Mesendoderm (in vitro differentiated cells): ENCODE measurements at regions not wholly inside any gene's neighbourhood (a gene's known extent, or its start where the extent isn't known, plus 50 kb on each side); places are given as distances from the start of the nearest gene placed in this dataset.

Source experiments
- DNase-seq: peaks from one replicate; pipeline ENCODE4 v3.0.0; 2013
- H2AK5ac ChIP-seq: 2 replicates; pipeline ENCODE4 v1.6.1; 2013; ENCODE audit warnings: low read length, inconsistent platforms
- H2BK120ac ChIP-seq: 2 replicates; pipeline ENCODE4 v1.6.1; 2013; ENCODE audit warnings: low read depth, mild to moderate bottlenecking, low read length, moderate library complexity, mixed read lengths
- H2BK15ac ChIP-seq: replicated peaks from 2 replicates; pipeline ENCODE4 v1.6.1; 2013; ENCODE audit warnings: low read depth, mild to moderate bottlenecking, moderate library complexity
- H2BK5ac ChIP-seq: 2 replicates; pipeline ENCODE4 v1.6.1; 2013; ENCODE audit warnings: low read length, inconsistent platforms
- H3K18ac ChIP-seq: 2 replicates; pipeline ENCODE4 v1.6.1; 2013; ENCODE audit warnings: mild to moderate bottlenecking, low read length, mixed read lengths
- H3K23ac ChIP-seq: one replicate; pipeline ENCODE4 v1.6.1; 2013; ENCODE audit warnings: low read length
- H3K27ac ChIP-seq: 2 replicates; pipeline ENCODE4 v1.5.1; 2013; ENCODE audit warnings: low read depth, mild to moderate bottlenecking, inconsistent platforms, low read length, moderate library complexity
- H3K27me3 ChIP-seq: 2 replicates; pipeline ENCODE4 v1.6.1; 2013; ENCODE audit warnings: low read length, control low read depth, mild to moderate bottlenecking, inconsistent platforms; ENCODE audit not compliant: insufficient read depth, poor library complexity
- H3K36me3 ChIP-seq: 2 replicates; pipeline ENCODE4 v1.6.1; 2013; ENCODE audit warnings: low read length, inconsistent platforms; ENCODE audit not compliant: control insufficient read depth, insufficient read depth
- H3K4ac ChIP-seq: one replicate; pipeline ENCODE4 v1.6.1; 2013; ENCODE audit warnings: low read depth, mild to moderate bottlenecking, low read length, moderate library complexity
- H3K4me1 ChIP-seq: 2 replicates; pipeline ENCODE4 v1.6.1; 2013; ENCODE audit warnings: low read depth, low read length, inconsistent platforms; ENCODE audit not compliant: control insufficient read depth
- H3K4me2 ChIP-seq: 2 replicates; pipeline ENCODE4 v1.6.1; 2013; ENCODE audit warnings: low read length
- H3K4me3 ChIP-seq: 2 replicates; pipeline ENCODE4 v1.5.1; 2013; ENCODE audit warnings: mild to moderate bottlenecking, low read length
- H3K56ac ChIP-seq: one replicate; pipeline ENCODE4 v1.6.1; 2013; ENCODE audit warnings: low read length
- H3K79me1 ChIP-seq: 2 replicates; pipeline ENCODE4 v1.6.1; 2013; ENCODE audit warnings: low read length, inconsistent platforms
- H3K79me2 ChIP-seq: 2 replicates; pipeline ENCODE4 v1.6.1; 2013; ENCODE audit warnings: mild to moderate bottlenecking, low read length; ENCODE audit not compliant: control insufficient read depth, insufficient read depth
- H3K9ac ChIP-seq: 2 replicates; pipeline ENCODE4 v1.6.1; 2013; ENCODE audit warnings: low read length, inconsistent platforms
- H4K5ac ChIP-seq: one replicate; pipeline ENCODE4 v1.6.1; 2013; ENCODE audit warnings: low read length
- H4K8ac ChIP-seq: one replicate; pipeline ENCODE4 v1.6.1; 2013; ENCODE audit warnings: low read depth, mild to moderate bottlenecking, control low read depth, low read length, moderate library complexity
- WGBS: extraction: QIAGEN DNeasy Blood & Tissue Kit; methylation state at CpG from one replicate; pipeline ENCODE4 v1.1.7; 2013; ENCODE audit warnings: low lambda C conversion rate, missing lambda C conversion rate; ENCODE audit not compliant: insufficient coverage; ENCODE audit errors: extremely low coverage; 5-methylcytosine and 5-hydroxymethylcytosine counted together

DNA sequence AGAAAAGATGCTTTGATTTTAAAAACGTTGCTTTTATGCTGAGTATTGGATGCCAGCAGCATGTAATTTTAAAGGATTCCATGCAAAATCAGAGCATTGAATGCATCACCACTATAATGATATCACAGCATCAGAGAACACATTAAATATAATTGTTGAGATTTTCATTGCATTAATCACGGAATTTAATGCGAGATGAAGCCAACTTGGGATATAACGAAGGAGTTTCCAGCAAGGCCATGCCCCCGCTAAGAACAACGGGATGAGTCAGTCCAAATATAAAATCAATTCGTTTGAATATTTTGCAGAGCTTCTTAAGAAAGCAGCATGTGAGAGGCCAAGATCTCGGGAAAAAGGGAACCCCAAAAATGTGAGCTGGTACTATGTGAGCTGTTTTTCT is 423.4 kb upstream of the CHRM3 start:
- no peak overlapping the region for H3K18ac ChIP-seq
- H3K4me1 ChIP-seq, result no peaks in the 10 kb centered on the region
- no peak overlapping the region for H3K4ac ChIP-seq
- no peaks in the 10 kb centered on the region for H3K36me3 ChIP-seq
- no peak overlapping the region for H3K27ac ChIP-seq
- no peak overlapping the region for H4K8ac ChIP-seq
- no peaks in the 10 kb centered on the region for H3K79me2 ChIP-seq
- H2AK5ac ChIP-seq, result no peak overlapping the region
- H4K5ac ChIP-seq, result no peak overlapping the region
- no peak for DNase-seq
- no peaks in the 10 kb centered on the region for H3K27me3 ChIP-seq
- H2BK15ac ChIP-seq, result no peak overlapping the region
- H3K9ac ChIP-seq, result no peak overlapping the region
- no peak overlapping the region for H2BK5ac ChIP-seq
- H3K23ac ChIP-seq, result no peak overlapping the region
- no peak overlapping the region for H3K4me2 ChIP-seq
- H3K56ac ChIP-seq, result no peak overlapping the region
- H2BK120ac ChIP-seq, result no peak overlapping the region
- no peaks in the 10 kb centered on the region for H3K79me1 ChIP-seq
- H3K4me3 ChIP-seq, result no peak overlapping the region
- no CpG with 5 or more reads among the region's 8 CpGs for WGBS

DNA sequence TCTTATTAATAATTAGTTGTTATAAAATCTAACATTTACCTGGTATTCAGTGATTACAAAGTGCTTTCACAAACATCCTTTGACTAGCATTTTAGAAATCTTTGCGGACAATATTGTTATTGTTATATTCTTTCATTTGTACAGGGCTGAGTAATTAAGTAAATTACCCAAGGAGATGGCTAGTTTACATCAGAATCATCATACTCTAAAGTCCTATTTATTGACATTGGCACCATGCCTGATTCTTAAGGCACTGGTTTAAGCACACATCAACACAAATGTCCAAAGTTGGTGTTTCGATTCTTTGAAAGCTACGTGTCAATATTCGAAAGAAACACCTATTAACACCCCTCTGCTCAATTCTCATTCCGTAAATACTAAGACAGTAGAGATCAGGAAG is 424.6 kb upstream of the CHRM3 start:
- H3K4me2 ChIP-seq, result no peak overlapping the region
- no peak overlapping the region for H2BK15ac ChIP-seq
- H3K79me1 ChIP-seq, result no peaks in the 10 kb centered on the region
- no peak overlapping the region for H3K18ac ChIP-seq
- H3K4me3 ChIP-seq, result no peak overlapping the region
- no peak overlapping the region for H3K56ac ChIP-seq
- H3K27ac ChIP-seq, result no peak overlapping the region
- no peak overlapping the region for H3K9ac ChIP-seq
- no peaks in the 10 kb centered on the region for H3K36me3 ChIP-seq
- H4K5ac ChIP-seq, result no peak overlapping the region
- H2BK120ac ChIP-seq, result no peak overlapping the region
- no peak for DNase-seq
- no CpG with 5 or more reads among the region's 5 CpGs for WGBS
- H3K27me3 ChIP-seq, result no peaks in the 10 kb centered on the region
- no peak overlapping the region for H3K23ac ChIP-seq
- H3K4ac ChIP-seq, result no peak overlapping the region
- no peaks in the 10 kb centered on the region for H3K4me1 ChIP-seq
- no peak overlapping the region for H2BK5ac ChIP-seq
- H4K8ac ChIP-seq, result no peak overlapping the region
- H3K79me2 ChIP-seq, result no peaks in the 10 kb centered on the region
- no peak overlapping the region for H2AK5ac ChIP-seq

DNA sequence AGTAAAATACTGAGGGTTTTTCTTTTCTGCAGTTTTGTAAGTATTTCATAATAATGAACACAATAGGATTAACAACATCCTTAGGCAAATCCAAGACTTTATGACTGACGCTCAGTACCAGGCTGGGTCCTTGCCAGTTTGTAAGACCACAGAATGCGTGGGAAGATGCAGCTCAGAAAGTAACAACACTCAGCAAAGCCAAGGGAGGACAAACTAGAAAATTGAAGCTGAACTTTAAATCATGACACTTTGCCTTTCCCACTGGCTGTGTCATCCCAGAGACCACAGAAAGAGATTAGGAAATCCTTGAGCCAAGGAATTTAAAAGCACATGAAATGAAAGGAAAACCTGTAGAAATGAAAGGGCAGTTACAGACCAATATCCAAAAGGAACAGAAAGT is 426.3 kb upstream of the CHRM3 start:
- H4K8ac ChIP-seq, result no peak overlapping the region
- no peaks in the 10 kb centered on the region for H3K27me3 ChIP-seq
- WGBS, result no CpG with 5 or more reads among the region's 2 CpGs
- no peak overlapping the region for H3K4ac ChIP-seq
- H3K4me1 ChIP-seq, result no peaks in the 10 kb centered on the region
- H3K23ac ChIP-seq, result no peak overlapping the region
- no peak overlapping the region for H4K5ac ChIP-seq
- no peak overlapping the region for H2AK5ac ChIP-seq
- no peak overlapping the region for H3K27ac ChIP-seq
- H3K18ac ChIP-seq, result no peak overlapping the region
- H2BK5ac ChIP-seq, result no peak overlapping the region
- no peaks in the 10 kb centered on the region for H3K36me3 ChIP-seq
- no peak overlapping the region for H3K56ac ChIP-seq
- H3K79me2 ChIP-seq, result no peaks in the 10 kb centered on the region
- H3K9ac ChIP-seq, result no peak overlapping the region
- H2BK120ac ChIP-seq, result no peak overlapping the region
- no peak overlapping the region for H2BK15ac ChIP-seq
- no peaks in the 10 kb centered on the region for H3K79me1 ChIP-seq
- DNase-seq, result no peak
- H3K4me3 ChIP-seq, result no peak overlapping the region
- H3K4me2 ChIP-seq, result no peak overlapping the region

DNA sequence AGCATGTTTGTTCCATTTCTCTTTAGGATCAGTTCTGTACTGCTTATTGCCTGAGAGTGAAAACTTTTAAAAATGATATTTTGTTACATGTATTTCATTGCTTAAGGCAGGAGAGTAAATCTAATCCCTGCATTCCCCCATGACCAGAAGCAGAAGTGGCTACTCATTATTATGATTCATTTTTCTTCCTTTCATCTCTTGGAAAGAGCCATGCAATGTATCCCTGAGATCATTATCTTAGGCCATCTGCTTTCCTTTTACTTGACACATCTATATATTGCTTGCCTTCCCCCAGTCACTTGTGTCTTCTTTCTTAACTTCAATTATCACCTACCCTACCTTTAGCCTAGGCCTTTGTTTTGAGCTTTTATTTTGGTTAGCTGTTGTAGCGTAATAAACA is 430.4 kb upstream of the CHRM3 start:
- no peak overlapping the region for H3K23ac ChIP-seq

DNA sequence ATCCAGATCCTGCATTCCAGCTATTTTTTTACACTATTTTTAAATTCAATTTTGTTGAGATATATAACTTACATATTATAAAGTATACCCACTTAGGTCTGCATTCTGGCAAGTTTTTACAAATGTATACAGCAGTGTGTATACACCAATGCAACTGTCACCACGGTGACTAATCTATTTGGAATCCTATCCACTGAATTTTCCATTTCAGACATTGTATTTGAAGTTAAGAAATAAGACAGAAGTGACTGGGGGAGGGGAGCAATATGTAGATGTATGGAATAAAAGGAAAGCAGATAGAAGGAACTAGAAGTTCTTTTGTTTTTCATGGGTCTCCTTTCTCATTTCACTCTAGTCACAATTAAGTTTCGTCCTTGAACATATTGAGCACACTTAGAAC is 431.5 kb upstream of the CHRM3 start:
- H2AK5ac ChIP-seq, result no peak overlapping the region
- H3K4me1 ChIP-seq, result no peaks in the 10 kb centered on the region
- H3K4ac ChIP-seq, result no peak overlapping the region
- no peak overlapping the region for H3K56ac ChIP-seq
- H3K4me2 ChIP-seq, result no peak overlapping the region
- no peak overlapping the region for H4K5ac ChIP-seq
- no peaks in the 10 kb centered on the region for H3K79me2 ChIP-seq
- H3K9ac ChIP-seq, result no peak overlapping the region
- no peaks in the 10 kb centered on the region for H3K79me1 ChIP-seq
- no peaks in the 10 kb centered on the region for H3K27me3 ChIP-seq
- H3K23ac ChIP-seq, result no peak overlapping the region
- no peaks in the 10 kb centered on the region for H3K36me3 ChIP-seq
- H2BK5ac ChIP-seq, result no peak overlapping the region
- H4K8ac ChIP-seq, result no peak overlapping the region
- H3K18ac ChIP-seq, result no peak overlapping the region
- no peak overlapping the region for H3K4me3 ChIP-seq
- no peak overlapping the region for H3K27ac ChIP-seq
- H2BK120ac ChIP-seq, result no peak overlapping the region
- H2BK15ac ChIP-seq, result no peak overlapping the region
- DNase-seq, result peak; percentile 8
- WGBS, result no CpG with 5 or more reads among the region's 2 CpGs

More for the DNA sequence above, 430.4 kb upstream of the CHRM3 start:
- no peak overlapping the region for H3K4me3 ChIP-seq
- no CpG with 5 or more reads among the region's 1 CpG for WGBS
- no peaks in the 10 kb centered on the region for H3K27me3 ChIP-seq
- no peak overlapping the region for H2BK120ac ChIP-seq
- H3K4ac ChIP-seq, result no peak overlapping the region
- no peaks in the 10 kb centered on the region for H3K79me1 ChIP-seq
- H4K8ac ChIP-seq, result no peak overlapping the region
- no peak overlapping the region for H2BK5ac ChIP-seq
- no peak overlapping the region for H3K9ac ChIP-seq
- no peak overlapping the region for H3K4me2 ChIP-seq
- H3K56ac ChIP-seq, result no peak overlapping the region
- no peaks in the 10 kb centered on the region for H3K36me3 ChIP-seq
- no peak overlapping the region for H4K5ac ChIP-seq
- H3K4me1 ChIP-seq, result no peaks in the 10 kb centered on the region
- H3K79me2 ChIP-seq, result no peaks in the 10 kb centered on the region
- H2AK5ac ChIP-seq, result no peak overlapping the region
- H2BK15ac ChIP-seq, result no peak overlapping the region
- no peak overlapping the region for H3K18ac ChIP-seq
- DNase-seq, result no peak
- no peak overlapping the region for H3K27ac ChIP-seq

DNA sequence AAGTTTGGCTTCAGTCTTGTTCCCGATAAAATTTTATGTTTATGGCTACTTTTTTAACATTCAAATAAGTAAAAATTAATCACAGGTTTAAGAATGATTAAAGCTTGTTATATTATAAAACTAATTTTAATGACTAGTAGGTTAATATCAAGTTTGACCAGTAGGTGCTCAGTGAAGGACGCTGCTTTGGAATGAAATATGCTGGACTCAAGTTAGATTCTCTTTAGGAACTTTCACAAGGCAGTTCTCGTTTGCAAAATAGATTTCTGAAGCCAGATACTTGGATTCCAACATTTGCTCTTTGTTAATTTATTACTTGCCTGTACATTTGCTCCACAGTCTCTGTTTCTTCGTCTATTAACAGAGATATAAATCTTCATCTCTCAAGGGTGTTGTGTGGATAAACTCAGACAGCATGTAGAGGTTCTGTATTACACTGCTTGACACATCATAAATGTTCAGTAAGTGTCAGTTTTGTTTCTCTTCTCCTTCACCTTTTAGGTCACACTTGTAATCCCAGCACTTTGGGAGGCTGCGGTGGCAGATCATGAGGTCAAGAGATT is 432.8 kb upstream of the CHRM3 start:
- H3K27ac ChIP-seq, result no peak overlapping the region
- no peaks in the 10 kb centered on the region for H3K79me2 ChIP-seq
- no peaks in the 10 kb centered on the region for H3K27me3 ChIP-seq
- WGBS, result no CpG with 5 or more reads among the region's 5 CpGs
- no peak overlapping the region for H3K9ac ChIP-seq
- no peaks in the 10 kb centered on the region for H3K36me3 ChIP-seq
- H3K56ac ChIP-seq, result no peak overlapping the region
- H3K4me2 ChIP-seq, result no peak overlapping the region
- H2BK15ac ChIP-seq, result no peak overlapping the region
- no peaks in the 10 kb centered on the region for H3K4me1 ChIP-seq
- H3K4me3 ChIP-seq, result no peak overlapping the region
- H2BK5ac ChIP-seq, result no peak overlapping the region
- H2AK5ac ChIP-seq, result no peak overlapping the region
- DNase-seq, result no peak
- H3K18ac ChIP-seq, result no peak overlapping the region
- H3K4ac ChIP-seq, result no peak overlapping the region
- H4K5ac ChIP-seq, result no peak overlapping the region
- H4K8ac ChIP-seq, result no peak overlapping the region
- H3K79me1 ChIP-seq, result no peaks in the 10 kb centered on the region
- no peak overlapping the region for H2BK120ac ChIP-seq
- H3K23ac ChIP-seq, result no peak overlapping the region
